SK-N-SH (cell line): ENCODE measurements at regions not wholly inside any gene's neighbourhood (a gene's known extent, or its start where the extent isn't known, plus 50 kb on each side); places are given as distances from the start of the nearest gene placed in this dataset.
A peak's percentile ranks its signal among the peaks of the same experiment; 100 is the strongest.

Source experiments
- CTCF ChIA-PET: fragments of 300-600, 350-600 bp; formaldehyde crosslinking; extraction: SDS; loops from one replicate; lab custom pipeline; 2021; lab: Yijun Ruan, JAX
- POLR2A ChIA-PET: fragments of 350-600 bp; sonication (Branson Sonifier 250); formaldehyde crosslinking; extraction: SDS; loops from one replicate; lab custom pipeline; 2020; ENCODE audit warnings: antibody characterized with exemption, inconsistent platforms; lab: Yijun Ruan, JAX
- DNase-seq: peaks from one replicate; pipeline ENCODE4 v3.0.0; 2012
- H2AFZ ChIP-seq: fragments of 200-600 bp; sonication (generic); 2 replicates; pipeline ENCODE4 v1.8.1; 2016; ENCODE audit warnings: antibody characterized with exemption, mild to moderate bottlenecking, low read depth
- H3F3A ChIP-seq: fragments of 200-600 bp; sonication (generic); replicated peaks from 2 replicates; pipeline ENCODE3; 2016; ENCODE audit warnings: antibody characterized with exemption, mild to moderate bottlenecking; ENCODE audit not compliant: insufficient read depth
- H3K27ac ChIP-seq, 2 experiments: fragments of 200-500 bp in 1 of 2; fragments of 200-600 bp in 1 of 2; sonication (Bioruptor generic) in 1 of 2; sonication (generic), shearing (Covaris generic) in 1 of 2; 2 replicates each; pipeline versions ENCODE4 v1.5.1 to v1.6.1; 2014 to 2016; ENCODE audit warnings: low read depth in 2 of 2, inconsistent platforms in 1 of 2, low read length in 1 of 2, mild to moderate bottlenecking in 1 of 2, mixed read lengths in 1 of 2
- H3K27me3 ChIP-seq: fragments of 200-600 bp; sonication (generic), shearing (Covaris generic); 2 replicates; pipeline ENCODE4 v1.6.1; 2016; ENCODE audit warnings: mixed run types; ENCODE audit not compliant: insufficient read depth
- H3K36me3 ChIP-seq, 2 experiments: fragments of 200-500 bp in 1 of 2; fragments of 200-600 bp in 1 of 2; sonication (Bioruptor generic) in 1 of 2; sonication (generic) in 1 of 2; replicated peaks in 1 of 2; 2 replicates each; pipeline versions ENCODE3 to v1.5.1; 2014 to 2016; ENCODE audit warnings: low read length in 1 of 2, mild to moderate bottlenecking in 1 of 2; ENCODE audit not compliant: insufficient read depth in 2 of 2, control insufficient read depth in 1 of 2
- H3K4me1 ChIP-seq, 2 experiments: fragments of 200-500 bp in 1 of 2; fragments of 200-600 bp in 1 of 2; sonication (Bioruptor generic) in 1 of 2; sonication (generic), shearing (Covaris generic) in 1 of 2; 2 replicates each; pipeline versions ENCODE4 v1.5.1 to v1.6.1; 2014 to 2016; ENCODE audit warnings: low read depth in 1 of 2, low read length in 1 of 2, mixed run types in 1 of 2; ENCODE audit not compliant: insufficient read depth in 2 of 2, control insufficient read depth in 1 of 2
- H3K4me2 ChIP-seq: fragments of 200-600 bp; sonication (generic), shearing (Covaris generic); 2 replicates; pipeline ENCODE4 v1.6.1; 2017; ENCODE audit warnings: mixed run types
- H3K4me3 ChIP-seq, 2 experiments: fragments of 200-500 bp in 1 of 2; fragments of 200-600 bp in 1 of 2; sonication (Bioruptor generic) in 1 of 2; sonication (generic), shearing (Covaris generic) in 1 of 2; 2 replicates each; pipeline versions ENCODE4 v1.5.1 to v1.8.1; 2014 to 2016; ENCODE audit warnings: low read depth in 2 of 2, inconsistent platforms in 1 of 2, low read length in 1 of 2, mild to moderate bottlenecking in 1 of 2, mixed read lengths in 1 of 2, moderate library complexity in 1 of 2
- H3K79me2 ChIP-seq: fragments of 200-600 bp; sonication (generic); 2 replicates; pipeline ENCODE4 v1.8.1; 2017; ENCODE audit warnings: mild to moderate bottlenecking; ENCODE audit not compliant: insufficient read depth
- H3K9ac ChIP-seq: fragments of 200-600 bp; sonication (generic); 2 replicates; pipeline ENCODE4 v1.6.1; 2017; ENCODE audit warnings: mixed run types
- H3K9me2 ChIP-seq: fragments of 200-600 bp; sonication (generic); 2 replicates; pipeline ENCODE4 v1.6.1; 2017; ENCODE audit warnings: mixed run types
- H3K9me3 ChIP-seq: fragments of 200-600 bp; sonication (generic); 2 replicates; pipeline ENCODE4 v1.6.1; 2017; ENCODE audit warnings: mixed run types, mild to moderate bottlenecking, moderate library complexity
- H4K20me1 ChIP-seq: fragments of 200-600 bp; sonication (generic); 2 replicates; pipeline ENCODE4 v1.6.1; 2017; ENCODE audit warnings: mild to moderate bottlenecking, mixed run types; ENCODE audit not compliant: insufficient read depth
- ELF1 ChIP-seq: IDR thresholded peaks from 2 replicates; pipeline ENCODE4 v1.4.0; 2012
- JUND ChIP-seq: IDR thresholded peaks from 2 replicates; pipeline ENCODE4 v1.4.0; 2012
- NFIC ChIP-seq: IDR thresholded peaks from 2 replicates; pipeline ENCODE4 v1.4.0; 2012; ENCODE audit warnings: borderline replicate concordance
- SIN3A ChIP-seq: IDR thresholded peaks from 2 replicates; pipeline ENCODE4 v1.6.1; 2012; ENCODE audit warnings: low read depth, mild to moderate bottlenecking, low read length, moderate library complexity, borderline replicate concordance
- WGBS: methylation state at CpG from one replicate; pipeline ENCODE4 v1.1.6; 2017; ENCODE audit warnings: low lambda C conversion rate; 5-methylcytosine and 5-hydroxymethylcytosine counted together
- TF ChIP-seq, protein P1 (sequence below): IDR thresholded peaks from 2 replicates; pipeline ENCODE4 v1.6.1; 2012; ENCODE audit warnings: mild to moderate bottlenecking, low read depth, low read length, moderate library complexity
- TF ChIP-seq, protein P2 (sequence below): fragments of 150-350 bp; IDR thresholded peaks from 2 replicates; pipeline ENCODE4 v1.6.1; 2017; ENCODE audit warnings: antibody characterized with exemption, low read length, low read depth, borderline replicate concordance
- TF ChIP-seq, protein P3 (sequence below): fragments of 200-600 bp; sonication (generic); IDR thresholded peaks from 2 replicates; pipeline ENCODE4 v1.6.1; 2017; ENCODE audit warnings: antibody characterized with exemption, mild to moderate bottlenecking, moderate library complexity
- TF ChIP-seq, protein P4 (sequence below): fragments of 150-350 bp; IDR thresholded peaks from 2 replicates; pipeline ENCODE4 v1.6.1; 2016; ENCODE audit warnings: mild to moderate bottlenecking, low read depth, low read length

DNA sequence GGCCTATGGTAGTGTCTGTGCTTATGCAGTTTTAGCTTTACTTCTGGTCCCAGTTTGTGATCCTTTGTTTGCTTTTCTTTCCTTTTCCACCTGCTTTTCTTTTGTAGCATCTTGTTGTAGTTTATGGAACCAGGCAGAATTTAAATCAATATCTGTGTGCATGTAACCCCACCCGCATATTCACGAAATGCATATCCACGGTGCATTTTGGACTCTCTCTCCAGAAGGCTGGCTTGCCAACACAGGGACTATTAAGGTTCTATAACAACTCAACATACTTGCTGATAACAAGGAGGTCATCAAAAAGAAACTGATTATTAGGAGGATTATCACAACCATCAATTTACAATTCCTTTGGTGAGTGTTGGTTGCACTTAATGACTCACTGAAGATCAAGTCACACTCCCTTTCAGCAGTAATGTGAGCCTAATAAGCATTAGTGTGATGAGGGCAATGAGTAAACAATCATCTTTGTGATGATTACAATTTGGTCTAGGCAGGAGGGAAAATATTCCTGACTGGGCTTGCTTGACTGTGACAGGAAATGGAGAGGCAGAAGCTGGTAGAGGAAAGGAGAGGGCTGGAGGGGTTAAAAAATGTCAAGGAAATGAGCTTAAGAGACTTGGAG lies 378.6 kb downstream of the REEP3 start (continued):
- TF ChIP-seq, protein P1, sequence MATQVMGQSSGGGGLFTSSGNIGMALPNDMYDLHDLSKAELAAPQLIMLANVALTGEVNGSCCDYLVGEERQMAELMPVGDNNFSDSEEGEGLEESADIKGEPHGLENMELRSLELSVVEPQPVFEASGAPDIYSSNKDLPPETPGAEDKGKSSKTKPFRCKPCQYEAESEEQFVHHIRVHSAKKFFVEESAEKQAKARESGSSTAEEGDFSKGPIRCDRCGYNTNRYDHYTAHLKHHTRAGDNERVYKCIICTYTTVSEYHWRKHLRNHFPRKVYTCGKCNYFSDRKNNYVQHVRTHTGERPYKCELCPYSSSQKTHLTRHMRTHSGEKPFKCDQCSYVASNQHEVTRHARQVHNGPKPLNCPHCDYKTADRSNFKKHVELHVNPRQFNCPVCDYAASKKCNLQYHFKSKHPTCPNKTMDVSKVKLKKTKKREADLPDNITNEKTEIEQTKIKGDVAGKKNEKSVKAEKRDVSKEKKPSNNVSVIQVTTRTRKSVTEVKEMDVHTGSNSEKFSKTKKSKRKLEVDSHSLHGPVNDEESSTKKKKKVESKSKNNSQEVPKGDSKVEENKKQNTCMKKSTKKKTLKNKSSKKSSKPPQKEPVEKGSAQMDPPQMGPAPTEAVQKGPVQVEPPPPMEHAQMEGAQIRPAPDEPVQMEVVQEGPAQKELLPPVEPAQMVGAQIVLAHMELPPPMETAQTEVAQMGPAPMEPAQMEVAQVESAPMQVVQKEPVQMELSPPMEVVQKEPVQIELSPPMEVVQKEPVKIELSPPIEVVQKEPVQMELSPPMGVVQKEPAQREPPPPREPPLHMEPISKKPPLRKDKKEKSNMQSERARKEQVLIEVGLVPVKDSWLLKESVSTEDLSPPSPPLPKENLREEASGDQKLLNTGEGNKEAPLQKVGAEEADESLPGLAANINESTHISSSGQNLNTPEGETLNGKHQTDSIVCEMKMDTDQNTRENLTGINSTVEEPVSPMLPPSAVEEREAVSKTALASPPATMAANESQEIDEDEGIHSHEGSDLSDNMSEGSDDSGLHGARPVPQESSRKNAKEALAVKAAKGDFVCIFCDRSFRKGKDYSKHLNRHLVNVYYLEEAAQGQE = no peak
- TF ChIP-seq, protein P2, sequence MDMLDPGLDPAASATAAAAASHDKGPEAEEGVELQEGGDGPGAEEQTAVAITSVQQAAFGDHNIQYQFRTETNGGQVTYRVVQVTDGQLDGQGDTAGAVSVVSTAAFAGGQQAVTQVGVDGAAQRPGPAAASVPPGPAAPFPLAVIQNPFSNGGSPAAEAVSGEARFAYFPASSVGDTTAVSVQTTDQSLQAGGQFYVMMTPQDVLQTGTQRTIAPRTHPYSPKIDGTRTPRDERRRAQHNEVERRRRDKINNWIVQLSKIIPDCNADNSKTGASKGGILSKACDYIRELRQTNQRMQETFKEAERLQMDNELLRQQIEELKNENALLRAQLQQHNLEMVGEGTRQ = no peak

DNA sequence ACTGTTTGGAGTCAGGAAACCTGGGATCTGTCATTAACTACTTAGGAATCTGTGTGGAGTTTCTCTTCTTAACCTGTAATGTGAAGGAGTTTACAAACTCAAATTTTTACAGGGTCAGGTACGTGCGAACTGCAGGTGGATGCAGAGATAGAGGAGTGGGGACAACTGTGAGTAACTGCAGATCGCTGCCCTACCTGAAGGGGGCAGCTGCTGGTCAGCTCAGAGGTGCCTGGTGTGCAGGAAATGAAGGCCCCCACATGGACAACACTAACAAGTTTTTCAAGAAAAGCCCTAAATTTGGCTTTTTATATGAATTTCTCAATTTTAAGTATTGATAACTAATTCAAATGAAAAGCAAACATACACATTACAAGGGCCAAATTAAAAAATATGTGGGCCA lies 380.0 kb downstream of the REEP3 start:
- Histone ChIP-seq H3K27me3 (no peaks in the 10 kb centered on the region), H3K9me3 (no peaks in the 10 kb centered on the region), H3F3A (no peaks in the 10 kb centered on the region), H3K4me2 (peak overlapping the region; percentile 37; the same call in 1 of the 2 replicates), H3K9me2 (no peaks in the 10 kb centered on the region), H3K9ac (no peak overlapping the region), H3K27ac (no peak overlapping the region), H4K20me1 (no peaks in the 10 kb centered on the region), H3K36me3 (no peaks in the 10 kb centered on the region), H3K79me2 (no peaks in the 10 kb centered on the region), H3K4me1 (no peaks in the 10 kb centered on the region), H3K4me3 (no peak overlapping the region)
- POLR2A ChIA-PET = no interaction called here
- no peak for DNase-seq
- CTCF ChIA-PET = interaction anchor here (0.6 to 2.1 kb wide), 2 partner anchors 34 to 52 kb away, joined by 3 to 5 read pairs; no protein-coding TSS in a partner anchor
- 76% methylated on average over 3 of the region's 3 CpGs for WGBS
- TF ChIP-seq, protein P3, sequence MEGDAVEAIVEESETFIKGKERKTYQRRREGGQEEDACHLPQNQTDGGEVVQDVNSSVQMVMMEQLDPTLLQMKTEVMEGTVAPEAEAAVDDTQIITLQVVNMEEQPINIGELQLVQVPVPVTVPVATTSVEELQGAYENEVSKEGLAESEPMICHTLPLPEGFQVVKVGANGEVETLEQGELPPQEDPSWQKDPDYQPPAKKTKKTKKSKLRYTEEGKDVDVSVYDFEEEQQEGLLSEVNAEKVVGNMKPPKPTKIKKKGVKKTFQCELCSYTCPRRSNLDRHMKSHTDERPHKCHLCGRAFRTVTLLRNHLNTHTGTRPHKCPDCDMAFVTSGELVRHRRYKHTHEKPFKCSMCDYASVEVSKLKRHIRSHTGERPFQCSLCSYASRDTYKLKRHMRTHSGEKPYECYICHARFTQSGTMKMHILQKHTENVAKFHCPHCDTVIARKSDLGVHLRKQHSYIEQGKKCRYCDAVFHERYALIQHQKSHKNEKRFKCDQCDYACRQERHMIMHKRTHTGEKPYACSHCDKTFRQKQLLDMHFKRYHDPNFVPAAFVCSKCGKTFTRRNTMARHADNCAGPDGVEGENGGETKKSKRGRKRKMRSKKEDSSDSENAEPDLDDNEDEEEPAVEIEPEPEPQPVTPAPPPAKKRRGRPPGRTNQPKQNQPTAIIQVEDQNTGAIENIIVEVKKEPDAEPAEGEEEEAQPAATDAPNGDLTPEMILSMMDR = peak; percentile 43
- TF ChIP-seq ELF1 = no peak
- no peak for TF ChIP-seq SIN3A
- TF ChIP-seq JUND = no peak
- TF ChIP-seq, all 33 proteins: peak for 1
- no peak overlapping the region for H2AFZ ChIP-seq

DNA sequence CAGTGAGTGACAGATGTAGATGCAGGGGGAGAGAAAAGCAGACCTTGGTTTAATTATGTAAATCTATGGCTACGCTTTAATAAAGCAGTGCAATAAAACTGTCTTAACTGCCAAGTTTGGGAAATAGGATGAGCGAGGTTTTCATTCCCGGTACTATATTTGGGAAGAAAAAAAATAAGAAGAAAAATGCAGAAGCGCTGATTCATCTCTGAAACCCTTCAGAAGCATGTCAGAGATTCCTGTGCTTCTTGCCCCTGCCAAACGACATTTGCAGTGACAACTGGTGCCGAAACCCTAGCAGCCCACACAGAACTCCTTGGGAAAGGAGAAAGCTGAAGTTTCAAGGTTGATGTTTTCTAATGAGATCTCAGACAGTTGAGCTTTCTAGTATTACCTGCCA lies 380.7 kb downstream of the REEP3 start:
- POLR2A ChIA-PET = no interaction called here
- no peaks in the 10 kb centered on the region for H3F3A ChIP-seq
- no peaks in the 10 kb centered on the region for H3K79me2 ChIP-seq
- no peak for DNase-seq
- no peak overlapping the region for H3K27ac ChIP-seq
- H3K9me3 ChIP-seq = no peaks in the 10 kb centered on the region
- TF ChIP-seq, protein P4, sequence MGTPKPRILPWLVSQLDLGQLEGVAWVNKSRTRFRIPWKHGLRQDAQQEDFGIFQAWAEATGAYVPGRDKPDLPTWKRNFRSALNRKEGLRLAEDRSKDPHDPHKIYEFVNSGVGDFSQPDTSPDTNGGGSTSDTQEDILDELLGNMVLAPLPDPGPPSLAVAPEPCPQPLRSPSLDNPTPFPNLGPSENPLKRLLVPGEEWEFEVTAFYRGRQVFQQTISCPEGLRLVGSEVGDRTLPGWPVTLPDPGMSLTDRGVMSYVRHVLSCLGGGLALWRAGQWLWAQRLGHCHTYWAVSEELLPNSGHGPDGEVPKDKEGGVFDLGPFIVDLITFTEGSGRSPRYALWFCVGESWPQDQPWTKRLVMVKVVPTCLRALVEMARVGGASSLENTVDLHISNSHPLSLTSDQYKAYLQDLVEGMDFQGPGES = no peak
- no peak for TF ChIP-seq NFIC
- no peaks in the 10 kb centered on the region for H4K20me1 ChIP-seq
- no peak overlapping the region for H2AFZ ChIP-seq
- H3K9me2 ChIP-seq = no peaks in the 10 kb centered on the region
- no peaks in the 10 kb centered on the region for H3K4me1 ChIP-seq
- 32% methylated on average over 6 of the region's 6 CpGs for WGBS
- CTCF ChIA-PET = interaction anchor here (0.9 to 2.1 kb wide), 2 partner anchors 10 to 35 kb away, joined by 4 to 5 read pairs; no protein-coding TSS in a partner anchor
- H3K36me3 ChIP-seq = no peaks in the 10 kb centered on the region
- H3K4me2 ChIP-seq = peak overlapping the region; percentile 37
- no peak overlapping the region for H3K4me3 ChIP-seq
- H3K9ac ChIP-seq = no peak overlapping the region
- no peaks in the 10 kb centered on the region for H3K27me3 ChIP-seq
